GM18951 (cell line): ENCODE measurements at regions not wholly inside any gene's neighbourhood (a gene's known extent, or its start where the extent isn't known, plus 50 kb on each side); places are given as distances from the start of the nearest gene placed in this dataset.
"Not testable (repeated sequence)": the region's sequence is repeated elsewhere in the genome, so short reads cannot be mapped to it uniquely, and the experiment has no call there.

ENCODE experiments used
- POLR2A ChIP-seq: IDR thresholded peaks from 4 replicates; pipeline ENCODE4 v1.6.1; 2011; ENCODE audit warnings: mild to moderate bottlenecking; ENCODE audit not compliant: insufficient read length, insufficient read depth; ENCODE audit errors: extremely low read depth
- in situ Hi-C: fragments of 300-500 bp; cut with MboI; formaldehyde crosslinking; loops from one replicate; pipeline ENCODE4 v1.12.0; 2022; ENCODE audit warnings: low sequenced_read_pairs, mixed read lengths, inconsistent platforms; ENCODE audit not compliant: unreplicated experiment

DNA sequence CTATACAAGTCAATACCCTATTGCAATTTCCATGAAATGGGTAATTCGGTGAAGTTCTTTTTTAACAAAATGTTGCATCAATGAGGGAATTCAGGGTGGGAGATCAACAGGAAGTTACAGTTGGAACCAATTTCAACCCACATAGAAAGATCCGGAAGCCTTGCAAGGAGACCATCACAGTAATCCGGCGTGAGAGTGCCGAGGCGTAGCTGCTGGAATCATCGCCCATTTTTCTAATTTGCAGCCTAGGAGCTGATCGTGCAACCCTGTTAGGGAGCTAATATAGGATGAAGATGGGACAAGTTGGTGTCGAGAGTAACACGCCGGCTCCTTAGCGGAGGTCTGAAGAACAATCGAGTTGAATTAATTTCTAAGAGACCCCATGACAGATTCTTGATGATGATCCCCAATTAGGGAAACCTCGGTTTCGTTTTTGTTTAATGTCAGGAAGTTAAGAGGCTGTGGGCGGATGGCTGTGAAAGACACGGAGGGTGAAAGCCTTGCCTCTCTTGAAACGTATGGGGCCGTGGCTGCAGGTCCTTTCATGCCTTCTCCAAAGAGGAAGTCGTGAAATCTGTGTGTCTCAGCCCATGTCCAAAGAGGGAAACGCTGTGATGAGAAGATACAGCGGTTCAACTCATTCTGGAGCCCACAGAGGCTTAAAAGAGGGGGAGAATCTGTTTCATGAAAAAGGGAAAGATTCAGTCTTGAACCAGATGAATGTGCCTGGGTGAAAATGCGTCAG, 51.2 kb upstream of the CARD11 start:
- TF ChIP-seq POLR2A: no peak
- in situ Hi-C loops: no loop called here

DNA sequence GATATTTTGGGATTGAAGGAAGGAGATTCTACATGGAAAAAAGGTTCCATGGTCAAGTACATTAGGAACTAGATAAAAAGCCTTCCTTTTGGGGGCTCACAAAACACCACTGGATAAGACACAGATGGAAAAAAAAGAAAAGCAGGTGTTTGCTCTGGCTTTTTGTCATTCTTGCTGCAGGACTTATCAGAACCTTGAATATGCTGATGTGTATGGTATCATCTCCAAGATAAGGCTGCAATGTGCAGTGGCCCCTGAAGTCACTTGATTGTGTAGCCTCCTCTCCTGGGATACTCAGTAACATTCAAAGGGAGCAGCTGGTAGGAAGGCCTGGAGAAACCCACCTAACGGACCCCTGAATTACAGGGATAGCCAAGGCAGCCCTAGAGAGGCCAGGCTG, 54.1 kb upstream of the CARD11 start:
- in situ Hi-C loops: no loop called here
- no peak for TF ChIP-seq POLR2A

DNA sequence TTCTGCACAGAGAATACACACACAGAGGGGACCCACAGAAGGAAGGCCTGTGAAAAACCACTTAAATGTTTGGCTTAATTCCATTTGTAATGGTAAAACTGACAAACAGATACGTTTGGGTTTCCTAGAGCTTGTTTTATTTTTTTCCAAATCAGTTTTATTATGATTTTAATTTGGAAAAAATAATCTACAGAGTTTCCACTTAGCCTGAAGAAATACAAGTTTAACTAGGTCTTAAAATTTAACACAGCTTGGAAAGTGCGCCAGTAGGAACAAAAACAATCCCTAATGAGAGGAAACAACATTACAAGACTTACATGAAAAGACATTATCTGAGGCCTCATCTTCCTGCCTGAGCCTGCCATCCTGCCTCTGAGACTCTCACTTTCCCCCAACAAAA, 58.5 kb upstream of the CARD11 start:
- no peak for TF ChIP-seq POLR2A
- in situ Hi-C loops: no loop called here

DNA sequence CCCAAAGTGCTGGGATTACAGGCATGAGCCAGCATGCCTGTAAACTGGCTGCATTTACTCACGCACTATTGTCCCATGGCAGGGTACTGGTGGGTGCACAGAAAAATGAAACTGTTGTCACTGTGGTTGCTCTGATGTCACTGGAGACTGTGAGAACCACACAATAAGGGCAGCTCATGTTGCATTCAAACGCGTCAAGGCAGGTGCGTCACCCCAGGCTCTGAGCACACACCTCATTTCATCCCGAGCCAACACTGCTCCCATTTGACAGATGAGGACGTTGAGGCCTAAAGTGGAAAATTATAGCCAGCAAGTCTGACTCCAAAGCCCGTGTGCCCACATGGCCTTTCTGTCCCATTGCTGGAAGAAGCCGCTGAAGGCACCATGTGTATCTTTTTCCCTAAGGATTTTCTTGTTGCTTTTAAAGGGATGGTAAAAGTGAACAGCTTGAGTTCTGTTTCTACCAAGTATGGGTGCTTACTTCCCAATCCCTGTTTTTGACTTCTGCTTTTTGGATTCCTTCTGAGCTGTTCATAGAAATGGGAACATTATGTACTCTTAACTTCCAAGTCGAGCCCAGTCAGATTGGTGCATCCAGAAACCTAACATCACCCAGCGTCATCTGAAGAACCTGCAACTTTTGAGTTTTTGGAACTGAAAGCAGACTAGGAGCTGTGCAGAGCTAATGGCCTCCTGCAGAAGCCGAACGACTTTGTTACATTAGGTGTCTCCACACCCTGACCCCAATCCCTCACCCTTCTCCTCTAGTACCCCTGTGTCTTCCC, 60.1 kb upstream of the CARD11 start:
- in situ Hi-C loops: no loop called here
- no peak for TF ChIP-seq POLR2A

DNA sequence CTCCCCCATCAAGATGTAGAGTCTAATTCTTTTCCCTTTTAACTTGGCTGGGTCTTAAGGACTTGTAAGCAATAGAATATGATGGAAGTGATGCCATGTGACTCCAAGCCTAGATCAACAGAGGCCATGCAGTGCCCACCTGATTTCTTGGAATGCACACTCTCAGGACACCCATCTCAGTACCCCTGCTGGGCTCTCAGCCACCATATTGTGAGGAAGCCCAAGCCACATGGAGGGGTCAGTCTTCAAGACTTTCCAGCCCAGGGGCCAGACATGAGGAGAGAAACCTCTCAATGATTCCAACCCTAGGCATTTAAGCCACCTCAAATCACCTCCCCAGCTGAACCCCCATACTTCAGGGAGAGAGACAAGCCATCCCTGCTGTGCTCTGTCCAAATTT, 62.2 kb upstream of the CARD11 start:
- in situ Hi-C loops: no loop called here
- TF ChIP-seq POLR2A: no peak

DNA sequence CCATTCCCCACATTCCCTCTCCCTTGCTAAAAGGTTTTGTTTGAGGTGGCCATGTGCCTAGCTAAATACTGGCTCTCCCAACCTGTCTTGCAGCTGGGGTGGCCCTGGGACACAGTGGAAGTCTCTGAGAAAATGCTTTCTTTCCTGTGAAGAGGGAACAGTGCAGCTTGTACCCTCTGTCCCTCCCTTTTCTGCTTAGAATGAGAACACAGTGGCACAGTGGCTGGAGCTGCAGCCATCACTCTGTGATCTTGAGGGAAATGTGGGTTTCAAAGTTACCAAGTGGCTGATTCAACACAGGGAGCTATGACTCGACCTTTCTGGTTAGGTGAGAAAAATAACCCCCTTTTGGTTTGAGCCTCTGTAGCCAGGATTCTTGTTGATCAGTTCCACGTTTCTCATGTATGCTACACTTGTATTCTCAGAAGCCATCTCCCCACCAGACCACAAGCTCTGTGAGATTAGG, 62.7 kb upstream of the CARD11 start:
- in situ Hi-C loops: no loop called here
- TF ChIP-seq POLR2A: no peak

DNA sequence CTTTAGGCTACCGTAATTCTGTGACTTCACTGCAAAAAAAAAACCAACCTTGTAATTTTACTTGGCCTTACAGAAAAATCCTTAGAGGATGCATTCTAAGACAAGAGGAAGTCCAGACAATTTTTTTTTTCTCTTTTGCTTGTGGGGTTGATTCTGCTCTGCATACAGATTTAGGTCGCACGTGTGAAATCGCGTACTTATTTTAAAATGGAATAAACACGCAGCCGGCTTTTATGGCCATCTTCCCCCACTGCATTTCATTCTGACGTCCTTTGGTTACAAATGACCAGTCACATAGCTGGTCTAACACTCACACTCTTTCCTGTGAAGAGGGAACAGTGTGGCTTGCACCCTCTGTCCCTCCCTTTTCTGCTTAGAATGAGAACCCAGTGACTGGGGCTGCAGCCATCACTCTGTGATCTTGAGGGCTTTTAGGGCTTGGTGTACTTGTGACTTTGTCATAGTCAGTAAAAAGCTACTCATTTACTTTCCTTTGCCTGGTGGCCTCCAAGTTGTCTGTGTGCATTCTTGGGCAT, 63.6 kb upstream of the CARD11 start:
- TF ChIP-seq POLR2A: no peak
- in situ Hi-C loops: no loop called here

DNA sequence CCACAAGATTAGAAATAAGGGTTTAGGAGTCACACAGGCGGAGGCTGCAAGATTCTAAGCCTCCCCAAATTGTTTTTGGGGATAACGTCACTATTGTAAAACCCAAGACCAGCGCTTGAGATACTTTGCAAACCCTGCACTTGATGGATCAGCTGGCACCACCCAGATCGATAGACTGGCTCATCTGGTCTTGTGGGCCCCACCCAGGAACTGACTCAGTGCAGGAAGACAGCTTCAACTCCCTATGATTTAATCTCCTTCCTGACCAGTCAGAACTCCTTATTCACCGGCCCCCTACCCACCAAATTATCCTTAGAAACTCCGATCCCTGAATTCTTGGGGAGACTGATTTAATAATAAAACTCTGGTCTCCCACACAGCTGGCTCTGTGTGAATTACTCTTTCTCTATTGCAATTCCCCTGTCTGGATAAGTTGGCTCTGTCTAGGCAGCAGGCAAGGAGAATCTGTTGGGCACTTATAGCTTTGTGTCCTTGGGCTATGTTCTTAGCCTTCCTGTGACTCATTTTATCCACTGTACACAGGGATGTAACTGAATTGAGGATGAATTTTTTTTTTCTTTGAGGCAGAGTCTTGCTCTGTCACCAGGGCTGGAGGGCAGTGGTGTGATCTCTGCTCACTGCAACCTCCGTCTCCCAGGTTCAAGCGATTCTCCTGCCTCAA, 64.4 kb upstream of the CARD11 start:
- in situ Hi-C loops: no loop called here
- no peak for TF ChIP-seq POLR2A

DNA sequence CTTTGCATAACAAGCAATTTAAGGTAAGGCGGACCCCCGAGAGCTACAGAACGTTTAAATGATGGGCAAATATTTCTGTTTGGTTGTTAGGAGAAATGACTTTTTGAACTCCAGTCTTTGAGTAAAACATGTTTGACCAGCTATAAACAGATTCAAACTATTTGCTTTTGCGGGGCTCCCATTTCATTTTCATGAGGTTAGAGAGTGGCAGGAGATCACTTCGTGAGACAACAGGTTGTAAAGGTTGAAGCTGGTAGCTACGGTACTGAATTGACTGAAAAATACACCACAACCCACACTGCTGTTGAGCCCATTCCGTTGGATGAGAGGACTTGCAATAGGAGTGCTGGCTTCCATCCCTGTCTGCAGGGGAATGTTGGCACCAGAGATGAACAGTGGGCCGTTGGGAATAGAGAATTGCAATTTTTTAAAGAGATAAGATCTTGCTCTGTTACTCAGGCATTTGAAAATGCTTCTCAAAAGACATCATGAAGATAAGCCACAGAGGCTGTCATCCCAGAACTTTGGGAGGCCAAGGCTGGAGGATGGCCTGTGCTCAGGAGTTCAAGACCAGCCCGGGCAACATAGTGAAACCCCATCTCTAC, 65.7 kb upstream of the CARD11 start:
- in situ Hi-C loops: no loop called here

DNA sequence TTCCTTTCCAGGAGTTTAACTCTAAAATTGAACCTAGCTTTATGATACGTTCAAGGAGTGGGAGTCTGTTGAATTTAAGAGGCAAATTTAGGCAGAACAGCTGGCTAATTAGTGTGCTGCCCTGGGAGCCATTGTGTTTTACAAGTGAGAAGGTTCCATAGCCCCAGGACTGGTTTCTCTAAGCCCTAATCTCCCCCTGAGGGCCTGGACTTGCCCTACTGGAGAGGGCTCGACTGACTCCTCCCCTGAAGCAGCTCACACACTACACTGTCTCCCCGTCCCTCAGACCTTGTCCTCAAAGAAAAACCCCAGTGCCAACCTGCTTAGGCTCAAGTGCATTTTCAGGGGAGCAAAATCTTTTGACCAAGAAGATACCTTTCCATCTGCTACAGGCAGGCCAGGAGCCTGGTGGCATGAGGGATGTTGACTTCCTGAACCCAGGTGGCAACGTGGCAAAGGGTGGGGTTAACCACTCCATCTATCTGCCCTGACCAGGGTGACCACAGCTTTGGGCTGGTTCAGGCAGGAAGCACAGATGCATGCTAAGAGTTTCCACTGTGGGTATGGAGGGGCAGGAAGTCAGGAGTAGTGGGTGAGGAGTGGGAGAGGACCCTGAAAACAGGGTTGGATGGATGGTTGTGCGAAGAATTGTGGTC, 68.9 kb upstream of the CARD11 start:
- TF ChIP-seq POLR2A: no peak
- in situ Hi-C loops: no loop called here

More for the DNA sequence above, 65.7 kb upstream of the CARD11 start:
- TF ChIP-seq POLR2A: no peak

DNA sequence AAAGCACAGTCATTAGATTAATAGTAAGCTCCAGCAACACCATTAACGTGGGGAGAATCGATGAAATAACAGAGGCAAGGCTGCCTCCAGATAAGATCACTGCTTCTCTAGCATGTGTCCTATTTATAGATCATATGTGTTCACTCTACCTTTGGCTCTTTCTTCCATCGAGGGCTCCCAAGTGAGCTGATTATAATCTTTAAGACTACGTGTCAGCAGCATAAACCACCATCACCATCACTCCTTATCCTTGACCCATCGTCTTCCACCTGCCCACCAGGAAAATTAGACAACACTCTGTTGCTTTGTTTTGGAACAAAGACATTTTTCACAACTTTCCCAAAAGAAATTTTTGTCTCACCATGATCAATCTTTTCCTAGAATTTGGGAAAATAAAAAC, 71.2 kb upstream of the CARD11 start:
- in situ Hi-C loops: no loop called here
- TF ChIP-seq POLR2A: no peak

DNA sequence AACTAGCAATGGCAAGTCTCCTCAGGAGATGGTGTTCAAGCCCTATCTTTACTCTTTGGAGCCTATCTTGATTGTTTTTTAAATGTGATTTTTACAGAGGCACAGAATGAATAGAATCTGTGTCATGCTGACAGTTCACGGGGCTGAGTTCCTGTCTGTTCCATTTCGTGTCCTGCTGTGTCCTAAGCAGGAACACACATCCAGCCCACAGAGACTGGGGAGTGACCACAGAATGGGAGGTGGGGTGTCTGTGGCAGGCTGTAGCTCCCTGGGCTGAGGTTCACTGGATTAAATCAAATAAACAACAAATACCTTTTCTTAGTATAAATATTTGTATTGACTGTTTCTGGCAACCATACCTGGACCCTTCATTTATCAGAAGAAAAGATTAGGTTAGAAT, 73.4 kb upstream of the CARD11 start:
- TF ChIP-seq POLR2A: no peak

DNA sequence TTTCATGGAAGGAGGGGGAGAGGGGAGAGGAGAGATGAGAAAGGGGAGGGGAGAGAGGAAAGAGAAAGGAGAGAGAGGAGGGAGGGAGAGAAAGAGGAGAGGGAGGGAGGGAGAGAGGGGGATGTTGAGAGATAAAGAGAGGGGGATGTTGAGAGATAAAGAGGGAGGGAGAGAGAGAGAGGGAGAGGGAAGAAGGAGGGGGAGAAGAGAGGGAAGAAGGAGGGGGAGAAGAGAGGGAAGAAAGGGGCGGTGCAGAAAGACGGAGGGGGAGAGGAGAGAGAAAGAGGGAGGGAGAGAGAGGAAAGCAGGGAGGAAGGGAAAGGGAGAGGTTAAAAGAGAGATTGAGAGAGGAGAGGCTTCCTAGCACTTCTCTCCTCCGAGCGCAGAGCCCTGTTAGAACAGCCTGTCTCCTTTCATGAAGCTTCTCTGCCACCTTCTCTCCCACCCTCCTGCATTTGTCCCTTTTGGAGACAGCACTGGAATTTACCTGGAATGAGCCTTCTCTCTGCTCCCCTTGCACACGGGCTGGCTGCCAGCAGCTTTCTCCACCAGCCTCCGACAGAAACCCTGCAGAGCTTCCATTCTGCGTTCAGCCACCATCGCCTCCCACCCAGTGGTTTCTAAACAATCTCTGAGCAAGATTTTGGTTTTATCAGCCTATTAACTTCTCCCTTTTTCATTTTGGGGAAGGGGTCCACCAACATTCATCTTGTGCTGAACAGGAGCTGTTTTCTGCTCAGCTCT, 74.0 kb upstream of the CARD11 start:
- in situ Hi-C loops: no loop called here
- TF ChIP-seq POLR2A: no peak

More for the DNA sequence above, 73.4 kb upstream of the CARD11 start:
- in situ Hi-C loops: no loop called here

DNA sequence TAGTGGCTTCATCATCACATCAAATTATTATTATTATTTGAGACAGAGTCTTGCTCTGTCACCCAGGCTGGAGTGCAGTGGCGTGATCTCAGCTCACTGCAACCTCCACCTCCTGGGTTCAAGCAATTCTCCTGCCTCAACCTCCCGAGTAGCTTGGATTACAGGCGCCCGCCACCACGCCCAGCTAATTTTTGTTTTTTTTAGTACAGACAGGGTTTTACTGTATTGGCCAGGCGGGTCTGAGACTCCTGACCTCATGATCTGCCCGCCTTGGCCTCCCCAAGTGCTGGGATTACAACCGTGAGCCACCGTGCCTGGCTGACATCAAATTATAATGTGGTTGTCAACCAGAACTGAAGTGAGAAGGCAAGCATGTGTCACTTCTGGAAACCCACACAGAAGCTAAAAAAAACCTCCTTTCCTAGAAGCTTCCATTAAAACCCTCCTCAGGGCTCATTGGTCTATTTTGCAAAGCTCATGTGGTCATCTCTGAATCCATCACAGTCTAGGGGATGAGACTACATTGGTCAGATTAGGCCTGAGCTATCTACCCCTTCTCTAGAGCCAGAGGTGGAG, 75.8 kb upstream of the CARD11 start:
- in situ Hi-C loops: not testable (repeated sequence)
